HG02840 (cell line): ENCODE measurements at regions not wholly inside any gene's neighbourhood (a gene's known extent, or its start where the extent isn't known, plus 50 kb on each side); places are given as distances from the start of the nearest gene placed in this dataset.

Experiments used
- ATAC-seq: cut with Tn5 transposase; IDR thresholded peaks from one replicate; pipeline ENCODE4 v1.9.1; 2021; ENCODE audit warnings: mild to moderate bottlenecking, moderate library complexity, moderate number of reproducible peaks; ENCODE audit not compliant: unreplicated experiment, low FRiP score

- no peak for ATAC-seq
Observed at GRCh38 chr6:102415891-102416290, 1022.4 kb downstream of the GRIK2 start.

GRCh38 chr6:102411796-102412195 is 1018.3 kb downstream of the GRIK2 start:
- no peak for ATAC-seq

GRCh38 chr6:102407886-102408741 is 1014.6 kb downstream of the GRIK2 start:
- ATAC-seq = no peak

- no peak for ATAC-seq
Observed at GRCh38 chr6:102405860-102406259, 1012.4 kb downstream of the GRIK2 start.

GRCh38 chr6:102402635-102403329 is 1009.3 kb downstream of the GRIK2 start:
- ATAC-seq = no peak

GRCh38 chr6:102398788-102399390 is 1005.4 kb downstream of the GRIK2 start:
- no peak for ATAC-seq

- ATAC-seq = no peak
Observed at GRCh38 chr6:102390541-102390940, 997.0 kb downstream of the GRIK2 start.

GRCh38 chr6:102389994-102390393 is 996.5 kb downstream of the GRIK2 start:
- no peak for ATAC-seq

GRCh38 chr6:102387326-102388033 is 994.0 kb downstream of the GRIK2 start:
- ATAC-seq = no peak

- no peak for ATAC-seq
Observed at GRCh38 chr6:102381203-102381602, 987.7 kb downstream of the GRIK2 start.

- ATAC-seq = no peak
Observed at GRCh38 chr6:102356170-102356569, 962.7 kb downstream of the GRIK2 start.

- no peak for ATAC-seq
Observed at GRCh38 chr6:102355578-102355977, 962.1 kb downstream of the GRIK2 start.

GRCh38 chr6:102352552-102352951 is 959.0 kb downstream of the GRIK2 start:
- ATAC-seq = no peak

GRCh38 chr6:102344769-102345168 is 951.3 kb downstream of the GRIK2 start:
- ATAC-seq = no peak

GRCh38 chr6:102340311-102340710 is 946.8 kb downstream of the GRIK2 start:
- no peak for ATAC-seq

- ATAC-seq = no peak
Observed at GRCh38 chr6:102333736-102334135, 940.2 kb downstream of the GRIK2 start.

- no peak for ATAC-seq
Observed at GRCh38 chr6:102327697-102328225, 934.3 kb downstream of the GRIK2 start.

- no peak for ATAC-seq
Observed at GRCh38 chr6:102313699-102314098, 920.2 kb downstream of the GRIK2 start.

GRCh38 chr6:102309700-102310099 is 916.2 kb downstream of the GRIK2 start:
- ATAC-seq = no peak

GRCh38 chr6:102300350-102300749 is 906.8 kb downstream of the GRIK2 start:
- ATAC-seq = no peak

- ATAC-seq = no peak
Observed at GRCh38 chr6:102298051-102298450, 904.5 kb downstream of the GRIK2 start.
